Neural cell (in vitro differentiated cells): ENCODE measurements at regions not wholly inside any gene's neighbourhood (a gene's known extent, or its start where the extent isn't known, plus 50 kb on each side); places are given as distances from the start of the nearest gene placed in this dataset.

Experiments
- EP300 ChIP-seq: fragments of 450-650 bp; conservative IDR thresholded peaks from 2 replicates; pipeline ENCODE4 v1.6.1; 2014; ENCODE audit warnings: antibody characterized with exemption, mild to moderate bottlenecking, moderate library complexity; ENCODE audit not compliant: poor library complexity, severe bottlenecking
- EZH2 ChIP-seq: fragments of 200-600, 300-800 bp; shearing (Covaris generic), sonication (generic); IDR thresholded peaks from 2 replicates; pipeline ENCODE4 v1.6.1; 2014; ENCODE audit warnings: antibody characterized with exemption, low read length, borderline replicate concordance, mild to moderate bottlenecking; ENCODE audit not compliant: insufficient read depth, poor library complexity, severe bottlenecking
- POLR2AphosphoS5 ChIP-seq: IDR thresholded peaks from 2 replicates; pipeline ENCODE4 v1.6.1; 2012
- TAF1 ChIP-seq: IDR thresholded peaks from 2 replicates; pipeline ENCODE4 v1.6.1; 2012; ENCODE audit warnings: low read depth
- TF ChIP-seq, protein P1 (sequence below): fragments of 450-650 bp; IDR thresholded peaks from 2 replicates; pipeline ENCODE4 v1.5.1; 2014; ENCODE audit warnings: antibody characterized with exemption, mild to moderate bottlenecking, moderate library complexity; ENCODE audit not compliant: poor library complexity, severe bottlenecking

DNA sequence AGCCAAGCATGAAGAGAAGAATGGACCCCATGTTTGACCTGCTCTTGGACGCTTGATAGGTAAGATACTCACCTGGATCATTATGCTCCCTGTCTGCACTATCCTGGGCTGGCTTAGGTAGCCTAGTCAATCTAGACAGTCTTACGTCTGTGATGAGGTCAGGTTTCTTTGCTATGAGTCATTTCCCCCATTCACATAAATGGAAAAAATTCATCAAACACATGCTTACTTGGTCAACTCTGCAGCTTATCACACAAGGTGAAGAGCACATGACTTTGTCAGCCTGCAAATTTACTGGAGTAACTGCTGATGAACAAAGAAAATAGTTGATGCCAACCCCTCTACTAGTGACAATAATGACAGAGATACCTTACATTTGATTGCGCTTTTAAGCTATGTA lies 170.0 kb downstream of the NUFIP1 start:
- TF ChIP-seq POLR2AphosphoS5, result no peak
- TF ChIP-seq, protein P1, sequence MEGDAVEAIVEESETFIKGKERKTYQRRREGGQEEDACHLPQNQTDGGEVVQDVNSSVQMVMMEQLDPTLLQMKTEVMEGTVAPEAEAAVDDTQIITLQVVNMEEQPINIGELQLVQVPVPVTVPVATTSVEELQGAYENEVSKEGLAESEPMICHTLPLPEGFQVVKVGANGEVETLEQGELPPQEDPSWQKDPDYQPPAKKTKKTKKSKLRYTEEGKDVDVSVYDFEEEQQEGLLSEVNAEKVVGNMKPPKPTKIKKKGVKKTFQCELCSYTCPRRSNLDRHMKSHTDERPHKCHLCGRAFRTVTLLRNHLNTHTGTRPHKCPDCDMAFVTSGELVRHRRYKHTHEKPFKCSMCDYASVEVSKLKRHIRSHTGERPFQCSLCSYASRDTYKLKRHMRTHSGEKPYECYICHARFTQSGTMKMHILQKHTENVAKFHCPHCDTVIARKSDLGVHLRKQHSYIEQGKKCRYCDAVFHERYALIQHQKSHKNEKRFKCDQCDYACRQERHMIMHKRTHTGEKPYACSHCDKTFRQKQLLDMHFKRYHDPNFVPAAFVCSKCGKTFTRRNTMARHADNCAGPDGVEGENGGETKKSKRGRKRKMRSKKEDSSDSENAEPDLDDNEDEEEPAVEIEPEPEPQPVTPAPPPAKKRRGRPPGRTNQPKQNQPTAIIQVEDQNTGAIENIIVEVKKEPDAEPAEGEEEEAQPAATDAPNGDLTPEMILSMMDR, result no peak
- TF ChIP-seq EP300, result no peak
- no peak for TF ChIP-seq TAF1
- no peak for TF ChIP-seq EZH2
